ENCODE measurements at regions not wholly inside any gene's neighbourhood (a gene's known extent, or its start where the extent isn't known, plus 50 kb on each side); places are given as distances from the start of the nearest gene placed in this dataset.

DNA sequence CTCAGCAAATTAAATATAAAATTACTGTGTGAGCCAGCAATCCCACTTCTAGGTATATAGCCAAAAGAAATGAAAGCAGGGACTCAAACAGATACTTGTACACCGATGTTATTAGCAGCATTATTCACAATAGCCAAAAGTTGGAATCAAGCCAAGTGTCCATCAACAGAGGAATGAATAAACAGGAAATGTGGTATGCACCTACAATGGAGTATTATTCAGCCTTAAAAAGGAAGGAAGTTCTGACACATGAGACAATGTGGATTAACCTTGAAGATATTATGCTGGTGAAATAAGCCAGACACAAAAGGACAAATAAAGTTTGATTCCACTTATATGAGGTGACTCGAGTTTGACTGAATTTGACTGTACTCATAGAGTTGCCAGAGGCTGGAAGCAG is 108.3 kb upstream of the DUSP21 start (continued):
- TF ChIP-seq, protein P1, sequence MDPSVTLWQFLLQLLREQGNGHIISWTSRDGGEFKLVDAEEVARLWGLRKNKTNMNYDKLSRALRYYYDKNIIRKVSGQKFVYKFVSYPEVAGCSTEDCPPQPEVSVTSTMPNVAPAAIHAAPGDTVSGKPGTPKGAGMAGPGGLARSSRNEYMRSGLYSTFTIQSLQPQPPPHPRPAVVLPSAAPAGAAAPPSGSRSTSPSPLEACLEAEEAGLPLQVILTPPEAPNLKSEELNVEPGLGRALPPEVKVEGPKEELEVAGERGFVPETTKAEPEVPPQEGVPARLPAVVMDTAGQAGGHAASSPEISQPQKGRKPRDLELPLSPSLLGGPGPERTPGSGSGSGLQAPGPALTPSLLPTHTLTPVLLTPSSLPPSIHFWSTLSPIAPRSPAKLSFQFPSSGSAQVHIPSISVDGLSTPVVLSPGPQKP (IDR thresholded peaks at IDR 0.05; ENCODE audit: low read depth, low read length) = no peak
- TF ChIP-seq HDAC2 (IDR thresholded peaks at IDR 0.05) = no peak
- TF ChIP-seq HOXB5 (CRISPR knock-in tag; IDR thresholded peaks at IDR 0.05) = no peak
- no peak for TF ChIP-seq CEBPB (IDR thresholded peaks at IDR 0.05)
- TF ChIP-seq ZFP36 (IDR thresholded peaks at IDR 0.05; ENCODE audit: borderline replicate concordance, partially characterized antibody) = no peak
- no peak for TF ChIP-seq FOSB (CRISPR knock-in tag; IDR thresholded peaks at IDR 0.05)
- TF ChIP-seq FOSL2 (IDR thresholded peaks at IDR 0.05) = no peak
- TF ChIP-seq FOSL2 (CRISPR knock-in tag; IDR thresholded peaks at IDR 0.05) = no peak
- TF ChIP-seq, protein P2, sequence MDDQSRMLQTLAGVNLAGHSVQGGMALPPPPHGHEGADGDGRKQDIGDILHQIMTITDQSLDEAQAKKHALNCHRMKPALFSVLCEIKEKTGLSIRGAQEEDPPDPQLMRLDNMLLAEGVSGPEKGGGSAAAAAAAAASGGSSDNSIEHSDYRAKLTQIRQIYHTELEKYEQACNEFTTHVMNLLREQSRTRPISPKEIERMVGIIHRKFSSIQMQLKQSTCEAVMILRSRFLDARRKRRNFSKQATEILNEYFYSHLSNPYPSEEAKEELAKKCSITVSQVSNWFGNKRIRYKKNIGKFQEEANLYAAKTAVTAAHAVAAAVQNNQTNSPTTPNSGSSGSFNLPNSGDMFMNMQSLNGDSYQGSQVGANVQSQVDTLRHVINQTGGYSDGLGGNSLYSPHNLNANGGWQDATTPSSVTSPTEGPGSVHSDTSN (IDR thresholded peaks at IDR 0.05) = no peak

DNA sequence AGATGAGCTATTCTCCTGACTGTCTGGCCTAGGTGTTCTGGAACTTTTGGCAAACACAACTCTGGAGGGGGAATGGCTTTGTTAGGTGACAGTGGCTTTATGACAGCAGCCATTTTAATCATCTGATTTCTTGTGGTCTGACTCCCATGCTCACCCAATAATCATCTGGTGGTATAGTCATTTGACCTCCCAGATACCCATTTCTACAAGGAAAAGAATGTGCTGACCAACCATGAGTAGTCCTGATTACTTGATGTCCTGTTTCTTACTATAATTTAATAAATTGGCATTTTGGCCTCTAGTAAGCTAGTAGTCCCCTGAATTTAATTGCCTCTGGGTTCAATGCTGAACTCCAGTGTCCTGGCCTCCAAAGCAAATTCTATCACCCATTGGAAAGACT is 109.9 kb upstream of the DUSP21 start:
- FAIRE-seq (no peak), DNase-seq (ENCODE audit: low read depth in 1 of 2, low spot score in 1 of 2) (no peak), ATAC-seq (no peak)
- Histone ChIP-seq H3K27ac (no peak overlapping the region), H3K4me2 (no peak overlapping the region), H3K4me1 (no peaks in the 10 kb centered on the region), H3K9me3 (no peaks in the 10 kb centered on the region), H3K4me3 (no peak overlapping the region)
- CTCF ChIA-PET = no interaction called here
- POLR2A ChIA-PET = no interaction called here
- TF ChIP-seq, protein P3, sequence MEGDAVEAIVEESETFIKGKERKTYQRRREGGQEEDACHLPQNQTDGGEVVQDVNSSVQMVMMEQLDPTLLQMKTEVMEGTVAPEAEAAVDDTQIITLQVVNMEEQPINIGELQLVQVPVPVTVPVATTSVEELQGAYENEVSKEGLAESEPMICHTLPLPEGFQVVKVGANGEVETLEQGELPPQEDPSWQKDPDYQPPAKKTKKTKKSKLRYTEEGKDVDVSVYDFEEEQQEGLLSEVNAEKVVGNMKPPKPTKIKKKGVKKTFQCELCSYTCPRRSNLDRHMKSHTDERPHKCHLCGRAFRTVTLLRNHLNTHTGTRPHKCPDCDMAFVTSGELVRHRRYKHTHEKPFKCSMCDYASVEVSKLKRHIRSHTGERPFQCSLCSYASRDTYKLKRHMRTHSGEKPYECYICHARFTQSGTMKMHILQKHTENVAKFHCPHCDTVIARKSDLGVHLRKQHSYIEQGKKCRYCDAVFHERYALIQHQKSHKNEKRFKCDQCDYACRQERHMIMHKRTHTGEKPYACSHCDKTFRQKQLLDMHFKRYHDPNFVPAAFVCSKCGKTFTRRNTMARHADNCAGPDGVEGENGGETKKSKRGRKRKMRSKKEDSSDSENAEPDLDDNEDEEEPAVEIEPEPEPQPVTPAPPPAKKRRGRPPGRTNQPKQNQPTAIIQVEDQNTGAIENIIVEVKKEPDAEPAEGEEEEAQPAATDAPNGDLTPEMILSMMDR (IDR thresholded peaks at IDR 0.05) = no peak

DNA sequence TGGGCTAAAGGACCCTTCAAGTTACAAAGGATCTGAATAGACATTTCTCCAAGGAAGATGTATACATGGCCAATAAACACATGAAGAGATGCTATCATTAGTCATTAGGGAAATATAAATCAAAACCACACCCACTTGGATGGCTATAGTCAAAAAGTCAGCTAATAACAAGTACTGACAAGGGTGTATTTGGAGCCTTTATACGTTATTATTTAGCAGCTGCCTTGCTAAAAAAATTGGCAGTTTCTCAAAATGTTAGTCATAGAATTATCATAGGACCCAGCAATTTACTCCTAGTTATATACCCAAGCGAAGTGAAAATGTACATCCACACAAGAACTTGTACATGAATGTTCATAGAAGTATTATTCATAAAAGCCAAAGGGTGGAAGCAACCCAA is 112.7 kb upstream of the DUSP21 start:
- H3K4me3 ChIP-seq = no peak overlapping the region
- no peaks in the 10 kb centered on the region for H3K9me3 ChIP-seq
- 7% methylated on average over 2 of the region's 2 CpGs for WGBS (ENCODE audit: missing lambda C conversion rate)
- no peaks in the 10 kb centered on the region for H3K4me1 ChIP-seq
- TF ChIP-seq SMC3 (IDR thresholded peaks at IDR 0.05) = no peak
- no peak for TF ChIP-seq FOSL2 (IDR thresholded peaks at IDR 0.05)
- no peak for TF ChIP-seq FOSL2 (CRISPR knock-in tag; IDR thresholded peaks at IDR 0.05)
- TF ChIP-seq ZSCAN20 (CRISPR knock-in tag; IDR thresholded peaks at IDR 0.05) = no peak
- TF ChIP-seq MAFK (IDR thresholded peaks at IDR 0.05; ENCODE audit: partially characterized antibody) = no peak
- TF ChIP-seq, protein P3 (IDR thresholded peaks at IDR 0.05) = no peak
- FAIRE-seq = no peak
- H3K4me2 ChIP-seq = no peak overlapping the region
- ChIA-PET POLR2A (no interaction called here), CTCF (no interaction called here)
- ATAC-seq = no peak
- DNase-seq (ENCODE audit: low read depth in 1 of 2, low spot score in 1 of 2) = no peak
- H3K27ac ChIP-seq = no peak overlapping the region

DNA sequence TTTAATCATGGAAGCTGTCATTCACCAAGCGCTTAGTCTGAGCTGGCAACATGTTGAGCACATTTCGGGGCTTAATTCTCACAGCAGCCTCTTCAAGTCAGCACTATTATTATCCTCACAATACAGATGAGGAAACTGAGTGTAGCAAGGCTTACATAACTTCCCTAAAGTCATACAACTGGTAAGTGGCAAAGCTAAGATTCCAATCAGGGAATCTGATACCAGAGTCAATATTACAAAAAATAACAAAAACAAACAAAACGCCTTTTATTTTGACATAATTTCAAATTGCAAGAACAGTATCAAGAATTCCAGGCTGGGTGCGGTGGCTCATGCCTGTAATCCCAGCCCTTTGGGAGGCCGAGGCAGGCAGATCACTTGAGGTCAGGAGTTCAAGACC is 120.4 kb upstream of the DUSP21 start:
- no peaks in the 10 kb centered on the region for H3K4me1 ChIP-seq
- no peak overlapping the region for H3K4me3 ChIP-seq
- no peak overlapping the region for H3K27ac ChIP-seq
- ATAC-seq = no peak
- FAIRE-seq = no peak
- CTCF ChIA-PET = no interaction called here
- WGBS (ENCODE audit: missing lambda C conversion rate) = 66% methylated on average over 5 of the region's 5 CpGs
- no peaks in the 10 kb centered on the region for H3K9me3 ChIP-seq
- no peak overlapping the region for H3K4me2 ChIP-seq
- no peak for DNase-seq (ENCODE audit: low read depth in 1 of 2, low spot score in 1 of 2)
- POLR2A ChIA-PET = no interaction called here
- TF ChIP-seq, protein P3 (IDR thresholded peaks at IDR 0.05) = no peak
- TF ChIP-seq NFE2L2 (conservative IDR thresholded peaks at IDR 0.05; ENCODE audit: low read length) (no peak), ZC3H11A (IDR thresholded peaks at IDR 0.05) (no peak), RAD21 (conservative IDR thresholded peaks at IDR 0.05 in 1 of 2, IDR thresholded peaks at IDR 0.05 in 1 of 2) (no peak), RNF2 (IDR thresholded peaks at IDR 0.05; ENCODE audit: borderline replicate concordance, low read depth) (no peak), ZSCAN20 (CRISPR knock-in tag; IDR thresholded peaks at IDR 0.05) (no peak), CBX2 (IDR thresholded peaks at IDR 0.05; ENCODE audit: borderline replicate concordance, low read depth) (no peak), HOXA7 (CRISPR knock-in tag; IDR thresholded peaks at IDR 0.05) (no peak), KDM5A (IDR thresholded peaks at IDR 0.05) (no peak), POLR2AphosphoS2 (conservative IDR thresholded peaks at IDR 0.05; ENCODE audit: low read length) (no peak)
- TF ChIP-seq, protein P4, sequence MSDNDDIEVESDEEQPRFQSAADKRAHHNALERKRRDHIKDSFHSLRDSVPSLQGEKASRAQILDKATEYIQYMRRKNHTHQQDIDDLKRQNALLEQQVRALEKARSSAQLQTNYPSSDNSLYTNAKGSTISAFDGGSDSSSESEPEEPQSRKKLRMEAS (IDR thresholded peaks at IDR 0.05) = no peak
- TF ChIP-seq, protein P5, sequence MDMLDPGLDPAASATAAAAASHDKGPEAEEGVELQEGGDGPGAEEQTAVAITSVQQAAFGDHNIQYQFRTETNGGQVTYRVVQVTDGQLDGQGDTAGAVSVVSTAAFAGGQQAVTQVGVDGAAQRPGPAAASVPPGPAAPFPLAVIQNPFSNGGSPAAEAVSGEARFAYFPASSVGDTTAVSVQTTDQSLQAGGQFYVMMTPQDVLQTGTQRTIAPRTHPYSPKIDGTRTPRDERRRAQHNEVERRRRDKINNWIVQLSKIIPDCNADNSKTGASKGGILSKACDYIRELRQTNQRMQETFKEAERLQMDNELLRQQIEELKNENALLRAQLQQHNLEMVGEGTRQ (IDR thresholded peaks at IDR 0.05) = no peak
